ENCODE measurements at regions not wholly inside any gene's neighbourhood (a gene's known extent, or its start where the extent isn't known, plus 50 kb on each side); places are given as distances from the start of the nearest gene placed in this dataset.
"Not testable (repeated sequence)": the region's sequence is repeated elsewhere in the genome, so short reads cannot be mapped to it uniquely, and the experiment has no call there.

GRCh38 chr1:189992856-189993255 lies 484.8 kb downstream of the BRINP3 start:
- no peak for DNase-seq (ENCODE audit: low spot score)

GRCh38 chr1:190000365-190000872 lies 477.2 kb downstream of the BRINP3 start:
- DNase-seq (ENCODE audit: low spot score): no peak

GRCh38 chr1:190001187-190001586 lies 476.5 kb downstream of the BRINP3 start:
- DNase-seq (ENCODE audit: low spot score): no peak

- no peak for DNase-seq (ENCODE audit: low spot score)
Measured at GRCh38 chr1:190003376-190003775, 474.3 kb downstream of the BRINP3 start.

GRCh38 chr1:190011585-190011984 lies 466.1 kb downstream of the BRINP3 start:
- no peak for DNase-seq (ENCODE audit: low spot score)

- DNase-seq (ENCODE audit: low spot score): not testable (repeated sequence)
Measured at GRCh38 chr1:190019151-190019550, 458.5 kb downstream of the BRINP3 start.

- DNase-seq (ENCODE audit: low spot score): no peak
Measured at GRCh38 chr1:190019717-190020116, 457.9 kb downstream of the BRINP3 start.

GRCh38 chr1:190022709-190023108 lies 455.0 kb downstream of the BRINP3 start:
- no peak for DNase-seq (ENCODE audit: low spot score)

GRCh38 chr1:190029441-190029840 lies 448.2 kb downstream of the BRINP3 start:
- DNase-seq (ENCODE audit: low spot score): no peak

- DNase-seq (ENCODE audit: low spot score): no peak
Measured at GRCh38 chr1:190043655-190044054, 434.0 kb downstream of the BRINP3 start.

GRCh38 chr1:190046231-190046630 lies 431.4 kb downstream of the BRINP3 start:
- no peak for DNase-seq (ENCODE audit: low spot score)
